ENCODE measurements at regions not wholly inside any gene's neighbourhood (a gene's known extent, or its start where the extent isn't known, plus 50 kb on each side); places are given as distances from the start of the nearest gene placed in this dataset.

DNA sequence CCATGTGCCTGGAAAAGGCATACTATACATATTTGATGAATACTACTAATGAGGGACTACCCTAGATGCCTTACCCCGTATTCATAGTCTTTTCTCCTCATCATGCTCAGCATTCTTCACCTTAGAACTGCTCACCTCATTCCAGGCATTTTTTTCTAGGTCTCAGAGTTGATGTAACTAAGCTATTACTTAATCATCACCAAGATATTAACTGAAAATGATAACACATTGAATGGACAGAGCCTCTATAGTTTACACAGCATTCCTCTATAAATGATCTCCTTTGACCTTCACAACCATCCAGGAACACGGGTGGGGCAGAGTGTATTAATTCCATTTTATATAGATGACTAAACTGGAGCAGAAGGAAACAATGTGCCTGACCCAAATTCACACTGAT is 174.1 kb upstream of the DPH6 start:
- no peak overlapping the region for H3K4me3 Mint-ChIP-seq

DNA sequence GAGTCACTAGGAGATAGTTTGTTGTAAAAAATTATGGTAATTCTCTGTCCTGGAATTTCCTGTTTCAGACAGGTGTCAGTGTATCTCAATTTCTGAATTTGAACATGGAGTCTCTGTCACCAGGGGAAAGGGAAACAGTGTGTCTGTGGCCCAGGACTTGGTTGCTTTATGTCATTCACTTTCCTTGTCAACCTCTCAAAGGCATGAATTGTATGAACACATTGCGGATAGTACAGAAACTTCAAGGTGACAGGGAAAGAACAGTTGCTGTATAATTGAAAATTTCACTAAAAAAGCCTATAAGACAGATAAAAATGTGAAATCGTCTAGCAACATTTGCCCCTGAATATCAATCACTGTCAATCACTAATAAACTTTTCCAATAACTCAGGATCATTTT is 175.0 kb upstream of the DPH6 start:
- Mint-ChIP-seq H3K27ac (no peak overlapping the region), H3K9me3 (peaks cover 7% of the 10 kb centered on the region), H3K4me1 (peaks cover 10% of the 10 kb centered on the region), H3K4me3 (no peak overlapping the region), H3K36me3 (ENCODE audit: low read depth) (no peaks in the 10 kb centered on the region), H3K27me3 (ENCODE audit: low read depth) (no peaks in the 10 kb centered on the region)
- TF ChIP-seq, protein P1, sequence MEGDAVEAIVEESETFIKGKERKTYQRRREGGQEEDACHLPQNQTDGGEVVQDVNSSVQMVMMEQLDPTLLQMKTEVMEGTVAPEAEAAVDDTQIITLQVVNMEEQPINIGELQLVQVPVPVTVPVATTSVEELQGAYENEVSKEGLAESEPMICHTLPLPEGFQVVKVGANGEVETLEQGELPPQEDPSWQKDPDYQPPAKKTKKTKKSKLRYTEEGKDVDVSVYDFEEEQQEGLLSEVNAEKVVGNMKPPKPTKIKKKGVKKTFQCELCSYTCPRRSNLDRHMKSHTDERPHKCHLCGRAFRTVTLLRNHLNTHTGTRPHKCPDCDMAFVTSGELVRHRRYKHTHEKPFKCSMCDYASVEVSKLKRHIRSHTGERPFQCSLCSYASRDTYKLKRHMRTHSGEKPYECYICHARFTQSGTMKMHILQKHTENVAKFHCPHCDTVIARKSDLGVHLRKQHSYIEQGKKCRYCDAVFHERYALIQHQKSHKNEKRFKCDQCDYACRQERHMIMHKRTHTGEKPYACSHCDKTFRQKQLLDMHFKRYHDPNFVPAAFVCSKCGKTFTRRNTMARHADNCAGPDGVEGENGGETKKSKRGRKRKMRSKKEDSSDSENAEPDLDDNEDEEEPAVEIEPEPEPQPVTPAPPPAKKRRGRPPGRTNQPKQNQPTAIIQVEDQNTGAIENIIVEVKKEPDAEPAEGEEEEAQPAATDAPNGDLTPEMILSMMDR (IDR thresholded peaks at IDR 0.05; ENCODE audit: unreplicated experiment in 3 of 3) = no peak

More for the DNA sequence above, 174.1 kb upstream of the DPH6 start:
- H3K9me3 Mint-ChIP-seq = peaks cover 11% of the 10 kb centered on the region
- no peaks in the 10 kb centered on the region for H3K36me3 Mint-ChIP-seq (ENCODE audit: low read depth)
- TF ChIP-seq, protein P1 (IDR thresholded peaks at IDR 0.05; ENCODE audit: unreplicated experiment in 3 of 3) = no peak
- H3K27ac Mint-ChIP-seq = no peak overlapping the region
- H3K27me3 Mint-ChIP-seq (ENCODE audit: low read depth) = no peaks in the 10 kb centered on the region
- H3K4me1 Mint-ChIP-seq = peaks cover 10% of the 10 kb centered on the region

DNA sequence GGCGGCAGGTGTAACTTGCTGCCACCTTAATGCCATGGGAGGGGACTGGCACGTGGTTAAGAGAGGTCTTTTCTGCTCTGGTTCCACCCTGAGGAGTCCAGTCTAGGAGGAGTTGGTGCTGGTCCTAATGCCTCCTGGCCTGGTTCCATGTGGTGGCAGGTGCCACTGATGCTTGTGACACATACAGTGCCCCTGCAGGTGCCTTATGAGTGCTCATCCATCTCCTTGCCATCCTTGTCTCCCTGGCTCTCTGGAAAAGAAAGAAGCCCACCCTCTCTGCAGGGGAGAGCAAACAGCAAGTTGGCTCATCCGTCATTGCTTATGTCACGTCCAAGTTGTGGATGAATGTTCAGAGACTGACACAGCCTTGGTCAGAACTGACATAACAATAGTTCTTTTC is 175.8 kb upstream of the DPH6 start:
- peaks cover 10% of the 10 kb centered on the region for H3K4me1 Mint-ChIP-seq
- no peaks in the 10 kb centered on the region for H3K36me3 Mint-ChIP-seq (ENCODE audit: low read depth)
- H3K9me3 Mint-ChIP-seq = peaks cover 2% of the 10 kb centered on the region
- no peaks in the 10 kb centered on the region for H3K27me3 Mint-ChIP-seq (ENCODE audit: low read depth)
- H3K4me3 Mint-ChIP-seq = no peak overlapping the region
- no peak overlapping the region for H3K27ac Mint-ChIP-seq
- TF ChIP-seq, protein P1 (IDR thresholded peaks at IDR 0.05; ENCODE audit: unreplicated experiment in 3 of 3) = no peak

DNA sequence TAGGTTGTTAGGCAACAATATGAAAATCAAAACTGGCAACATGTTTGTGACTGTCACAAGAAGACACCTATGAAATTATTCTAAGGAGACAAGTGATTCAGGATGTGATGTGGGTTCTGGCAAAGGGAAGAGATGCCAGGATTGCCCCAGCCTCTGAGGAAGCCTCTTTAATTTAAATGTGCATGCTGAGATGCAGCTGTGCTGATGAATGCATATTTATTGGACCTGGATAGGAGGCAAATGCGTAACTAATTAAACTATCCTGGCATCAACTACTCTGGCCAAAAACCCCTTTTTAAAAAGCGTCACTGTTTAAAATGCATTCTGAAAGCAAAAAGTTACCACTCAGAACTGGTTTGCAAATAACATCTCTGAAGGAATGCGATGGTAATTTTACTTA is 176.5 kb upstream of the DPH6 start:
- Mint-ChIP-seq H3K9me3 (peaks cover 2% of the 10 kb centered on the region), H3K4me3 (no peak overlapping the region)

DNA sequence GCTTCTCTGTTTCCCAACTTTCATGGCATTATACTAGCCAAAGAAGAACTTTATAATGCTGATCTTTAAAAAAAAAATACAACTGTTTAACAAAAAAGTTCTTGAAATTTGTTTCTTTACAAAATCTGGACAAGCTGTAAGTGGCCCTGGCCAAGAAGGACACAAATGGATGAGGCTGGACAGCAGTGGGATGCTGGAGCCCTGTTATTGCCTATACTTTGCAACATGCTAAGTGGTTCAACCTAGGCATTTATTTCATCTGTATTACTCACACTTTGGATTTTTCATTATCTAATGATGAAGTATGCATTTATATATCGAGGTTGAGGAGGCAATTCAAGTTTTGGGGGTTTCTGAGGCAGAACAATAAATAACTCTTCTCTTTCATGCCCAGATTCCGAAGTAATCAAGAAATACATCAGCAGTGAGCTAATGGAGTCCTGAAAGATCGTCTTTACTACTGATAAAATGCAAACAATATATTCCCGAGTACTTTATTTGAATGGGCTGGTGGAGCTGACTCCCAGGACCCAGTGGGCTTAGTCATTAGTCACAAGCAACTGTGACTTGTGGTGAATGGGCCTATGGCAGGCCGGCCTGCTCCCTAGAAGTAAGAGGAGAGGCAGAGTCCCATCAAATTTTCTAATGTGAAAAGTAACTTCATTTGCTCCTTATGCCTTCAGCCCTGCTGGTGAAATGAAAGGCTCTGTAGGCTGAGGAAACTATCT is 177.3 kb upstream of the DPH6 start:
- H3K36me3 Mint-ChIP-seq (ENCODE audit: low read depth) = no peaks in the 10 kb centered on the region
- no peaks in the 10 kb centered on the region for H3K27me3 Mint-ChIP-seq (ENCODE audit: low read depth)
- TF ChIP-seq, protein P1 (IDR thresholded peaks at IDR 0.05; ENCODE audit: unreplicated experiment in 3 of 3) = no peak
- peaks cover 2% of the 10 kb centered on the region for H3K9me3 Mint-ChIP-seq
- no peak overlapping the region for H3K27ac Mint-ChIP-seq
- no peak overlapping the region for H3K4me3 Mint-ChIP-seq
- peaks cover 2% of the 10 kb centered on the region for H3K4me1 Mint-ChIP-seq

More for the DNA sequence above, 176.5 kb upstream of the DPH6 start:
- Mint-ChIP-seq H3K4me1 (peaks cover 5% of the 10 kb centered on the region), H3K27ac (no peak overlapping the region), H3K36me3 (ENCODE audit: low read depth) (no peaks in the 10 kb centered on the region), H3K27me3 (ENCODE audit: low read depth) (no peaks in the 10 kb centered on the region)
- TF ChIP-seq, protein P1 (IDR thresholded peaks at IDR 0.05; ENCODE audit: unreplicated experiment in 3 of 3) = no peak

DNA sequence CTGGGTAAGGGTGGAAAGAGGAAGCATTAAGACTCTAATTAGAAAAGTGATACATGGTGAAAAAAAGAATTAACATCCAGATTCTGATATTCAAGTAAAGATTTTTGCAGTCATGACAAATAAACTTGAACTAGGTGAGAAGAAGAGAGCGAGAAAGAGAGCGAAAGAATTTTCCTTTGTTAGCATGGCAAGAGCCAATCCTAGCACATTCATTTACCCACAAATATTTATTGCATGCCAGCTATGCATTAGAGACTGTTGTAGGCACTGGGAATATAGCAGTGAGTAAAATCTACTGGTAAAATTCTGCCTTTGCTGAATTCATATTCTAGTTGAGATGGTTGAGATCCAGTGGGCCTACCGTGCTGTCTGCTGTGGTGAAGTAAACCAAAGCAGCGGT is 177.9 kb upstream of the DPH6 start:
- peaks cover 2% of the 10 kb centered on the region for H3K9me3 Mint-ChIP-seq
- H3K36me3 Mint-ChIP-seq (ENCODE audit: low read depth) = no peaks in the 10 kb centered on the region
- peaks cover 5% of the 10 kb centered on the region for H3K4me1 Mint-ChIP-seq
- no peaks in the 10 kb centered on the region for H3K27me3 Mint-ChIP-seq (ENCODE audit: low read depth)
- no peak overlapping the region for H3K4me3 Mint-ChIP-seq
- TF ChIP-seq, protein P1 (IDR thresholded peaks at IDR 0.05; ENCODE audit: unreplicated experiment in 3 of 3) = no peak
- H3K27ac Mint-ChIP-seq = no peak overlapping the region

Data from nephron (organoid).